Panc1 (cell line): ENCODE measurements at regions not wholly inside any gene's neighbourhood (a gene's known extent, or its start where the extent isn't known, plus 50 kb on each side); places are given as distances from the start of the nearest gene placed in this dataset.

Experiments
- ATAC-seq: fragments of 200-7000 bp; cut with Tn5 transposase; 2 replicates; pipeline ENCODE4 v1.9.1; 2020; ENCODE audit warnings: mild to moderate bottlenecking, moderate library complexity
- BruUV-seq: library from RNA; stranded (reverse); fragments of 400-500 nt; replicated peaks from 2 replicates; lab custom pipeline; 2021; lab: Mats Ljungman, UMichigan
- CTCF ChIA-PET: fragments of 300-600 bp; sonication (Branson Sonifier 250); formaldehyde crosslinking; loops from one replicate; lab custom pipeline; 2022; ENCODE audit warnings: antibody characterized with exemption; lab: Charles Lee
- POLR2A ChIA-PET: fragments of 300-600 bp; sonication (Branson Sonifier 250); formaldehyde crosslinking; loops from one replicate; lab custom pipeline; 2022; ENCODE audit warnings: antibody characterized with exemption; lab: Charles Lee
- DNase-seq: peaks from one replicate; pipeline ENCODE4 v3.0.0-alpha.2; 2010; ENCODE audit warnings: low read depth, low spot score
- H3K27ac ChIP-seq: 2 replicates; pipeline ENCODE4 v1.5.1; 2011; ENCODE audit warnings: mild to moderate bottlenecking, low read length, inconsistent platforms
- H3K27me3 ChIP-seq: fragments of 200-500 bp; sonication (Bioruptor generic); 2 replicates; pipeline ENCODE4 v1.6.0; 2014; ENCODE audit warnings: low read length, inconsistent platforms; ENCODE audit not compliant: control insufficient read depth, insufficient read depth
- H3K36me3 ChIP-seq: fragments of 200-500 bp; sonication (Bioruptor generic); 2 replicates; pipeline ENCODE4 v1.5.1; 2014; ENCODE audit warnings: inconsistent platforms, mild to moderate bottlenecking, low read length, moderate library complexity; ENCODE audit not compliant: control insufficient read depth, insufficient read depth
- H3K4me1 ChIP-seq: 2 replicates; pipeline ENCODE4 v1.5.1; 2011; ENCODE audit warnings: inconsistent platforms, mild to moderate bottlenecking, low read length, moderate library complexity; ENCODE audit not compliant: control insufficient read depth, insufficient read depth
- H3K4me3 ChIP-seq, 2 experiments: 2 replicates each; pipeline ENCODE4 v1.5.1; 2011 to 2012; ENCODE audit warnings: low read depth in 2 of 2, low read length in 2 of 2, mild to moderate bottlenecking in 2 of 2, inconsistent platforms in 1 of 2, moderate library complexity in 1 of 2
- H3K9me3 ChIP-seq: fragments of 200-500 bp; sonication (Bioruptor generic); 2 replicates; pipeline ENCODE4 v1.5.1; 2014; ENCODE audit warnings: low read depth, mild to moderate bottlenecking, inconsistent platforms, low read length, moderate library complexity; ENCODE audit not compliant: control insufficient read depth, insufficient read depth
- CTCF ChIP-seq: fragments of 450-650 bp; IDR thresholded peaks from 2 replicates; pipeline ENCODE4 v1.5.1; 2017; ENCODE audit warnings: mild to moderate bottlenecking
- POLR2AphosphoS5 ChIP-seq: IDR thresholded peaks from 2 replicates; pipeline ENCODE4 v1.6.1; 2012; ENCODE audit warnings: mild to moderate bottlenecking, low read depth, low read length, moderate library complexity
- REST ChIP-seq, 2 experiments: IDR thresholded peaks; 2 replicates each; pipeline ENCODE4 v1.6.1; 2011 to 2012; ENCODE audit warnings: low read depth in 2 of 2, control low read depth in 1 of 2, low read length in 1 of 2, mild to moderate bottlenecking in 1 of 2, moderate library complexity in 1 of 2; ENCODE audit not compliant: insufficient read depth in 1 of 2
- SIN3A ChIP-seq: IDR thresholded peaks from 2 replicates; pipeline ENCODE4 v1.6.1; 2012; ENCODE audit warnings: low read depth, mild to moderate bottlenecking, low read length, moderate library complexity, borderline replicate concordance; ENCODE audit not compliant: insufficient read depth
- TCF7L2 ChIP-seq: IDR thresholded peaks from 2 replicates; pipeline ENCODE4 v1.6.1; 2011; ENCODE audit warnings: mild to moderate bottlenecking, low read depth, low read length, inconsistent platforms
- in situ Hi-C: cut with HindIII; loops from 2 replicates; pipeline ENCODE4 v1.10.0; 2016; ENCODE audit warnings: low sequenced_read_pairs, low pct_unique_long_range_greater_than_20kb
- intact Hi-C: fragments of 100-400 bp; cut with micrococcal nuclease; formaldehyde crosslinking; loops from one replicate; pipeline ENCODE4 v1.10.0; 2022; ENCODE audit not compliant: unreplicated experiment

- Histone ChIP-seq H3K36me3 (no peaks in the 10 kb centered on the region; the same call in 1 of the 2 replicates), H3K9me3 (no peaks in the 10 kb centered on the region), H3K4me1 (no peaks in the 10 kb centered on the region), H3K27ac (no peak overlapping the region), H3K27me3 (no peaks in the 10 kb centered on the region), H3K4me3 (no peak overlapping the region)
- BruUV-seq = no TSS peak
- in situ Hi-C loops (no loop called here), intact Hi-C loops (no loop called here)
- ATAC-seq (no peak), DNase-seq (no peak)
- POLR2A ChIA-PET = no interaction called here
- CTCF ChIA-PET = no interaction called here
- no peak for TF ChIP-seq POLR2AphosphoS5
- no peak for TF ChIP-seq CTCF
- no peak for TF ChIP-seq SIN3A
- TF ChIP-seq TCF7L2 = no peak
- no peak for TF ChIP-seq REST (IDR thresholded peaks at IDR 0.05; ENCODE audit: insufficient read depth in 1 of 2, low read depth in 2 of 2, low read length in 1 of 2)
Measured at GRCh38 chr4:187141101-187141500, 417.4 kb upstream of the FAT1 start.

GRCh38 chr4:187149229-187149945, 425.7 kb upstream of the FAT1 start:
- Histone ChIP-seq H3K4me3 (no peak overlapping the region), H3K27ac (no peak overlapping the region), H3K36me3 (no peaks in the 10 kb centered on the region), H3K4me1 (no peaks in the 10 kb centered on the region), H3K27me3 (no peaks in the 10 kb centered on the region), H3K9me3 (no peaks in the 10 kb centered on the region)
- intact Hi-C loops (no loop called here), in situ Hi-C loops (no loop called here)
- no peak for DNase-seq
- TF ChIP-seq REST (IDR thresholded peaks at IDR 0.05; ENCODE audit: insufficient read depth in 1 of 2, low read depth in 2 of 2, low read length in 1 of 2) = no peak
- TF ChIP-seq TCF7L2 = no peak
- no peak for TF ChIP-seq SIN3A
- TF ChIP-seq POLR2AphosphoS5 = no peak
- no peak for TF ChIP-seq CTCF
- no TSS peak for BruUV-seq
- ChIA-PET CTCF (no interaction called here), POLR2A (no interaction called here)
- no peak for ATAC-seq
